Endodermal cell (in vitro differentiated cells): ENCODE measurements at regions not wholly inside any gene's neighbourhood (a gene's known extent, or its start where the extent isn't known, plus 50 kb on each side); places are given as distances from the start of the nearest gene placed in this dataset.
"Not testable (repeated sequence)": the region's sequence is repeated elsewhere in the genome, so short reads cannot be mapped to it uniquely, and the experiment has no call there.

ENCODE experiments used
- DNase-seq: peaks from one replicate; pipeline ENCODE4 v3.0.0-alpha.2; 2017
- H3K27ac ChIP-seq: 2 replicates; pipeline ENCODE4 v1.5.1; 2013; ENCODE audit warnings: mild to moderate bottlenecking, low read depth, low read length, moderate library complexity
- H3K27me3 ChIP-seq: 2 replicates; pipeline ENCODE4 v1.6.1; 2013; ENCODE audit warnings: mild to moderate bottlenecking, low read length, moderate library complexity; ENCODE audit not compliant: insufficient read depth, control insufficient read depth, poor library complexity, severe bottlenecking
- H3K36me3 ChIP-seq: 2 replicates; pipeline ENCODE4 v1.7.0; 2013; ENCODE audit warnings: mild to moderate bottlenecking, low read length, moderate library complexity; ENCODE audit not compliant: control insufficient read depth, insufficient read depth
- H3K4me1 ChIP-seq: one replicate; pipeline ENCODE4 v1.7.0; 2013; ENCODE audit warnings: low read length; ENCODE audit not compliant: control insufficient read depth, insufficient read depth
- H3K4me3 ChIP-seq: 2 replicates; pipeline ENCODE4 v1.5.1; 2013; ENCODE audit warnings: mild to moderate bottlenecking, low read length, moderate library complexity
- H3K9ac ChIP-seq: 2 replicates; pipeline ENCODE4 v1.6.1; 2013; ENCODE audit warnings: mild to moderate bottlenecking, low read length, moderate library complexity; ENCODE audit not compliant: poor library complexity, severe bottlenecking; ENCODE audit errors: extremely low read depth
- H3K9me3 ChIP-seq: 2 replicates; pipeline ENCODE4 v1.6.1; 2013; ENCODE audit warnings: mild to moderate bottlenecking, low read length, moderate library complexity; ENCODE audit not compliant: control insufficient read depth
- H3K27ac Mint-ChIP-seq: 2 replicates; pipeline ENCODE4 v1.8.0; 2020; ENCODE audit warnings: mixed read lengths
- H3K27me3 Mint-ChIP-seq: 2 replicates; pipeline ENCODE4 v1.8.0; 2021; ENCODE audit warnings: mild to moderate bottlenecking, mixed read lengths; ENCODE audit not compliant: insufficient read depth
- H3K36me3 Mint-ChIP-seq: 2 replicates; pipeline ENCODE4 v1.8.0; 2020; ENCODE audit warnings: low read depth, mixed read lengths
- H3K4me1 Mint-ChIP-seq: 2 replicates; pipeline ENCODE4 v1.8.0; 2020; ENCODE audit warnings: mixed read lengths
- H3K4me3 Mint-ChIP-seq: 2 replicates; pipeline ENCODE4 v1.8.0; 2020; ENCODE audit warnings: mild to moderate bottlenecking, moderate library complexity, mixed read lengths
- H3K9me3 Mint-ChIP-seq: 2 replicates; pipeline ENCODE4 v1.8.0; 2020; ENCODE audit warnings: mild to moderate bottlenecking, mixed read lengths
- WGBS, 2 experiments: methylation state at CpG; one replicate each; pipeline versions ENCODE4 v1.1.5 to v1.1.7; 2013; ENCODE audit warnings: missing lambda C conversion rate in 2 of 2, mixed read lengths in 1 of 2; ENCODE audit not compliant: insufficient coverage in 1 of 2, insufficient read length in 1 of 2; 5-methylcytosine and 5-hydroxymethylcytosine counted together
- TF ChIP-seq, protein P1 (sequence below): fragments of 200-600 bp; sonication (generic); conservative IDR thresholded peaks from 2 replicates; pipeline ENCODE4 v1.5.0; 2021; ENCODE audit warnings: antibody characterized with exemption, mild to moderate bottlenecking

DNA sequence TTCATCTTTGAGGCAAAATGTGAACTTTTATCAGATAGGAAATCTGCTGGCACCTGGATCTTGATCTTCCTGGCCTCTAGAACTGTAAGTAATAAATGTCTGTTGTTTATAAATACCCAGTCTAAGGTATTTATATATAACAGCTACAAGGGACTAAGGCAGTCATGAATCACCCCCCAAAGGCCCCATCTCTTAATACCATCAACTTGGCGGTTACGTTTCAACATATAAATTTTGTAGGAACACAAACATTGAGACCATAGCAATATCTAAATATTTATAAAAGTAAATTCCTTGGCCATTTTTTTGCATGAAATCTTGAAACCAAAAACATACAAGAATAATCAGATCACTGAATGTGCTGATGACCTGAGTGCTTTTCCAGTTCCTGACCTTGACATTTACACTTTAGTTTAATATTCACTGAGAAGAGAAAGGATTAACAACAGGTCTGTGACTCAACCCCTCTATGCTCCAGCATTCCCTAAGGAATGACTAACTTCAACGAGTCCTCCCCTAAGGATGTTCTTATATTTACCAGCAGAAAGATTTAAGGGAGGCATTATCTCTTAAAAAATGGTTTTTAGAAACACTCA lies 1438.5 kb upstream of the CELF2 start:
- no peak overlapping the region for H3K27ac ChIP-seq
- TF ChIP-seq, protein P1, sequence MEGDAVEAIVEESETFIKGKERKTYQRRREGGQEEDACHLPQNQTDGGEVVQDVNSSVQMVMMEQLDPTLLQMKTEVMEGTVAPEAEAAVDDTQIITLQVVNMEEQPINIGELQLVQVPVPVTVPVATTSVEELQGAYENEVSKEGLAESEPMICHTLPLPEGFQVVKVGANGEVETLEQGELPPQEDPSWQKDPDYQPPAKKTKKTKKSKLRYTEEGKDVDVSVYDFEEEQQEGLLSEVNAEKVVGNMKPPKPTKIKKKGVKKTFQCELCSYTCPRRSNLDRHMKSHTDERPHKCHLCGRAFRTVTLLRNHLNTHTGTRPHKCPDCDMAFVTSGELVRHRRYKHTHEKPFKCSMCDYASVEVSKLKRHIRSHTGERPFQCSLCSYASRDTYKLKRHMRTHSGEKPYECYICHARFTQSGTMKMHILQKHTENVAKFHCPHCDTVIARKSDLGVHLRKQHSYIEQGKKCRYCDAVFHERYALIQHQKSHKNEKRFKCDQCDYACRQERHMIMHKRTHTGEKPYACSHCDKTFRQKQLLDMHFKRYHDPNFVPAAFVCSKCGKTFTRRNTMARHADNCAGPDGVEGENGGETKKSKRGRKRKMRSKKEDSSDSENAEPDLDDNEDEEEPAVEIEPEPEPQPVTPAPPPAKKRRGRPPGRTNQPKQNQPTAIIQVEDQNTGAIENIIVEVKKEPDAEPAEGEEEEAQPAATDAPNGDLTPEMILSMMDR: no peak
- Mint-ChIP-seq H3K27me3 (peaks cover 5% of the 10 kb centered on the region), H3K4me1 (no peaks in the 10 kb centered on the region), H3K36me3 (no peaks in the 10 kb centered on the region), H3K9me3 (no peaks in the 10 kb centered on the region), H3K4me3 (no peak overlapping the region), H3K27ac (no peak overlapping the region)
- H3K4me1 ChIP-seq: no peaks in the 10 kb centered on the region
- H3K36me3 ChIP-seq: no peaks in the 10 kb centered on the region
- no peak for DNase-seq
- no peaks in the 10 kb centered on the region for H3K27me3 ChIP-seq
- WGBS, 2 experiments: 92% methylated on average over 3 of the region's 3 CpGs; no CpG with 5 or more reads in 1 of the 2 experiments
- H3K4me3 ChIP-seq: no peak overlapping the region
- no peak overlapping the region for H3K9ac ChIP-seq
- H3K9me3 ChIP-seq: no peaks in the 10 kb centered on the region

DNA sequence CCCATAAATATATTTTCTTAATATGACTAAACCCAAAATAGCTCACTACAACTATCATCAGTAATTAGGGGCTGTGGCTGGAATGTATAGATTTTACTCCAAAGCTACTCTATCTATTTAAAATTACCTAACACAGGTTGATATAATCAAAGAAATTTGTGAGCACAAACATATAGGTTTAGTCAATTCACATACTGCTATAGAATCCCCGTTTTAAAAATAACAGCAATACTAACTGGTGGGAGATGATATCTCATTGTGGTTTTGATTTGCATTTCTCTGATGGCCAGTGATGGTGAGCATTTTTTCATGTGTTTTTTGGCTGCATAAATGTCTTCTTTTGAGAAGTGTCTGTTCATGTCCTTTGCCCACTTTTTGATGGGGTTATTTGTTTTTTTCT lies 1434.9 kb upstream of the CELF2 start:
- not testable (repeated sequence) for H3K27ac Mint-ChIP-seq, H3K9me3 Mint-ChIP-seq, H3K27me3 ChIP-seq, H3K9ac ChIP-seq, H3K36me3 Mint-ChIP-seq, H3K9me3 ChIP-seq, H3K27ac ChIP-seq, H3K4me3 ChIP-seq, H3K4me3 Mint-ChIP-seq, H3K4me1 Mint-ChIP-seq, DNase-seq, H3K27me3 Mint-ChIP-seq, H3K36me3 ChIP-seq, H3K4me1 ChIP-seq
- 80% methylated on average over 1 of the region's 1 CpG; no CpG with 5 or more reads in 1 of the 2 experiments for WGBS, 2 experiments

DNA sequence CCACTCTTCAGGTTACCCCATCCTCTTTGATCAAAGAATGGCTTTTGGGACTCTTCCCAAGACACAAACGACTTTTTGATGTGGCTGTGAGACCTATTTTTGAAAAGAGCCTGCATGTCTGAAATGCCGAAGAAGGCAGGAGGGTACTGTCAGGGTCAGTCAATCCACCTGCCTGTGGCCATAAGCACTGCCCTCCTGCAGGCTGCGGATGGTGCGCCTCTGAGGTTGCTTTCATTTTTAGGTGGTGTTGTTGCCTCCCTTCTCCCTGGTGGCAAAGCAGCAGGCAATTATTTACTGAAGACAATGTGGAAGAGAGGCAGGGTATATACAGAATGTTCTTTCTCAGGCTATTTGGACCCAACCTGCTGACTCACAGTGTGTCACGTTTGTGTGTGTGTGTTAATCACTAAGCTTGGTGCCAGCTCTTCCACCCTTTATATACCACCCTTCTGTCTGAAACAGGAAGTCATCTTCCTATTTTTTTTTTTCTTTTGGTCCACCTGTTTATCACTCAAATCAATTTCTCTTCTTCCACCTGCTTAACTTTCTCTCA lies 1421.2 kb upstream of the CELF2 start:
- H3K4me3 Mint-ChIP-seq: no peak overlapping the region
- H3K27ac Mint-ChIP-seq: no peak overlapping the region
- H3K27ac ChIP-seq: no peak overlapping the region
- no peak overlapping the region for H3K4me3 ChIP-seq
- no peaks in the 10 kb centered on the region for H3K27me3 Mint-ChIP-seq
- no peaks in the 10 kb centered on the region for H3K9me3 Mint-ChIP-seq
- no peaks in the 10 kb centered on the region for H3K36me3 ChIP-seq
- H3K9ac ChIP-seq: no peak overlapping the region
- H3K27me3 ChIP-seq: no peaks in the 10 kb centered on the region
- 88% methylated on average over 5 of the region's 5 CpGs; no CpG with 5 or more reads in 1 of the 2 experiments for WGBS, 2 experiments
- no peak for DNase-seq
- H3K4me1 Mint-ChIP-seq: peaks cover 3% of the 10 kb centered on the region
- TF ChIP-seq, protein P1: no peak
- H3K4me1 ChIP-seq: no peaks in the 10 kb centered on the region
- no peaks in the 10 kb centered on the region for H3K9me3 ChIP-seq
- no peaks in the 10 kb centered on the region for H3K36me3 Mint-ChIP-seq
